Transverse colon (tissue), 4 donors: ENCODE measurements at regions not wholly inside any gene's neighbourhood (a gene's known extent, or its start where the extent isn't known, plus 50 kb on each side); places are given as distances from the start of the nearest gene placed in this dataset.

Experiments used
- EP300 ChIP-seq: sonication (generic); formaldehyde crosslinking; IDR thresholded peaks from one replicate; pipeline ENCODE4 v1.6.1; 2017; ENCODE audit warnings: antibody characterized with exemption, low read depth
- POLR2A ChIP-seq: fragments of 450-650 bp; IDR thresholded peaks from one replicate; pipeline ENCODE4 v1.6.1; 2016; ENCODE audit warnings: antibody characterized with exemption, mild to moderate bottlenecking, moderate library complexity
- POLR2AphosphoS5 ChIP-seq, 3 donors: sonication (generic); formaldehyde crosslinking; IDR thresholded peaks; one replicate each; pipeline ENCODE4 v1.6.1; 2016; ENCODE audit warnings: antibody characterized with exemption in 3 of 3
- TF ChIP-seq, protein P1 (sequence below), 5 experiments: fragments of 200-600 bp in 3 of 5; fragments of 450-650 bp in 2 of 5; sonication (generic) in 3 of 5; IDR thresholded peaks; 1 replicate in 2 of 5; 2 replicates in 3 of 5; pipeline ENCODE4 v1.5.1; 2016 to 2017; ENCODE audit warnings: antibody characterized with exemption in 5 of 5, inconsistent platforms in 3 of 5, mild to moderate bottlenecking in 2 of 5, moderate library complexity in 1 of 5

DNA sequence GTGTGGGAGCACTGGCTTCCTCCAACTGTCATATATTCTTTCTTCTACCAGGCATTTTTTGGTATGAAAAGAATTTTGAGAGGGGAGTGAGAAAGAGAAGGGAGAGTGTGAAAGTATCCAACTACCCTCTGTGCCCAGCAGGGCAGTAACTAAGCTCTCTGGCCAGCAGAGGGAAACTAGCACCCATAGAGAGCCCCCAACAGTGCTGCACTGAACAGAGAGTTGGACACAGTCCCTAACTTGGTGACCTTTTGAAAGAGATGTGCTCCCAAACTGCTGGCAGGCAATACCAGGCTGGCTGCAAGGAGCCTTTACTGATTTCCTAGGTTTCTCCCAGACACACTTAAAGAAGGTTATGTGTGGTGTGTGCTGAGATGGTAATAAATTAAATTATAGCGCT lies 118.8 kb upstream of the PBX1 start:
- TF ChIP-seq EP300 (no peak), POLR2A (no peak), POLR2AphosphoS5 (IDR thresholded peaks at IDR 0.05) (no peak)
- TF ChIP-seq, protein P1, sequence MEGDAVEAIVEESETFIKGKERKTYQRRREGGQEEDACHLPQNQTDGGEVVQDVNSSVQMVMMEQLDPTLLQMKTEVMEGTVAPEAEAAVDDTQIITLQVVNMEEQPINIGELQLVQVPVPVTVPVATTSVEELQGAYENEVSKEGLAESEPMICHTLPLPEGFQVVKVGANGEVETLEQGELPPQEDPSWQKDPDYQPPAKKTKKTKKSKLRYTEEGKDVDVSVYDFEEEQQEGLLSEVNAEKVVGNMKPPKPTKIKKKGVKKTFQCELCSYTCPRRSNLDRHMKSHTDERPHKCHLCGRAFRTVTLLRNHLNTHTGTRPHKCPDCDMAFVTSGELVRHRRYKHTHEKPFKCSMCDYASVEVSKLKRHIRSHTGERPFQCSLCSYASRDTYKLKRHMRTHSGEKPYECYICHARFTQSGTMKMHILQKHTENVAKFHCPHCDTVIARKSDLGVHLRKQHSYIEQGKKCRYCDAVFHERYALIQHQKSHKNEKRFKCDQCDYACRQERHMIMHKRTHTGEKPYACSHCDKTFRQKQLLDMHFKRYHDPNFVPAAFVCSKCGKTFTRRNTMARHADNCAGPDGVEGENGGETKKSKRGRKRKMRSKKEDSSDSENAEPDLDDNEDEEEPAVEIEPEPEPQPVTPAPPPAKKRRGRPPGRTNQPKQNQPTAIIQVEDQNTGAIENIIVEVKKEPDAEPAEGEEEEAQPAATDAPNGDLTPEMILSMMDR (IDR thresholded peaks at IDR 0.05), result peak in 4 of 5 experiments; percentile 15 to 29 (median 24)
